Stimulated activated CD8-positive, alpha-beta memory T cell treated with anti-CD3 and anti-CD28 coated beads, Interleukin-12 subunit alpha, Interleukin-12 subunit beta, amount 100 ng/mL, for 24 hours (primary cell): ENCODE measurements at regions not wholly inside any gene's neighbourhood (a gene's known extent, or its start where the extent isn't known, plus 50 kb on each side); places are given as distances from the start of the nearest gene placed in this dataset.

Experiments used
- DNase-seq: peaks from one replicate; pipeline ENCODE4 v3.0.0-alpha.2; 2020; ENCODE audit errors: extremely low read depth

GRCh38 chr4:58205446-58206235 is 1095.5 kb upstream of the IGFBP7 start:
- no peak for DNase-seq

- DNase-seq = no peak
Measured at GRCh38 chr4:58192217-58192616, 1082.0 kb upstream of the IGFBP7 start.

GRCh38 chr4:58191109-58191508 is 1080.9 kb upstream of the IGFBP7 start:
- no peak for DNase-seq

GRCh38 chr4:58188316-58188715 is 1078.1 kb upstream of the IGFBP7 start:
- DNase-seq = no peak

GRCh38 chr4:58175024-58175423 is 1064.8 kb upstream of the IGFBP7 start:
- DNase-seq = no peak

- DNase-seq = no peak
Measured at GRCh38 chr4:58166490-58166889, 1056.3 kb upstream of the IGFBP7 start.

- no peak for DNase-seq
Measured at GRCh38 chr4:58163156-58163555, 1053.0 kb upstream of the IGFBP7 start.

GRCh38 chr4:58149404-58150085 is 1039.4 kb upstream of the IGFBP7 start:
- no peak for DNase-seq

GRCh38 chr4:58144721-58145120 is 1034.5 kb upstream of the IGFBP7 start:
- DNase-seq = no peak

- DNase-seq = no peak
Measured at GRCh38 chr4:58138786-58139668, 1028.8 kb upstream of the IGFBP7 start.

GRCh38 chr4:58136604-58137003 is 1026.4 kb upstream of the IGFBP7 start:
- no peak for DNase-seq

GRCh38 chr4:58127680-58128079 is 1017.5 kb upstream of the IGFBP7 start:
- no peak for DNase-seq

GRCh38 chr4:58119298-58119697 is 1009.1 kb upstream of the IGFBP7 start:
- no peak for DNase-seq

- DNase-seq = no peak
Measured at GRCh38 chr4:58113126-58113525, 1002.9 kb upstream of the IGFBP7 start.

GRCh38 chr4:58111818-58112217 is 1001.6 kb upstream of the IGFBP7 start:
- no peak for DNase-seq

GRCh38 chr4:58093352-58093751 is 983.2 kb upstream of the IGFBP7 start:
- DNase-seq = no peak

- no peak for DNase-seq
Measured at GRCh38 chr4:58090539-58090938, 980.4 kb upstream of the IGFBP7 start.

- no peak for DNase-seq
Measured at GRCh38 chr4:58081356-58081755, 971.2 kb upstream of the IGFBP7 start.

GRCh38 chr4:58075724-58076123 is 965.5 kb upstream of the IGFBP7 start:
- DNase-seq = no peak

- no peak for DNase-seq
Measured at GRCh38 chr4:58074382-58074781, 964.2 kb upstream of the IGFBP7 start.

- no peak for DNase-seq
Measured at GRCh38 chr4:58070726-58071125, 960.5 kb upstream of the IGFBP7 start.

GRCh38 chr4:58064653-58065052 is 954.5 kb upstream of the IGFBP7 start:
- no peak for DNase-seq
